GM18861 (cell line): ENCODE measurements at regions not wholly inside any gene's neighbourhood (a gene's known extent, or its start where the extent isn't known, plus 50 kb on each side); places are given as distances from the start of the nearest gene placed in this dataset.
"Not testable (repeated sequence)": the region's sequence is repeated elsewhere in the genome, so short reads cannot be mapped to it uniquely, and the experiment has no call there.

Experiments used
- ATAC-seq: cut with Tn5 transposase; IDR thresholded peaks from one replicate; pipeline ENCODE4 v1.9.1; 2021; ENCODE audit not compliant: unreplicated experiment

DNA sequence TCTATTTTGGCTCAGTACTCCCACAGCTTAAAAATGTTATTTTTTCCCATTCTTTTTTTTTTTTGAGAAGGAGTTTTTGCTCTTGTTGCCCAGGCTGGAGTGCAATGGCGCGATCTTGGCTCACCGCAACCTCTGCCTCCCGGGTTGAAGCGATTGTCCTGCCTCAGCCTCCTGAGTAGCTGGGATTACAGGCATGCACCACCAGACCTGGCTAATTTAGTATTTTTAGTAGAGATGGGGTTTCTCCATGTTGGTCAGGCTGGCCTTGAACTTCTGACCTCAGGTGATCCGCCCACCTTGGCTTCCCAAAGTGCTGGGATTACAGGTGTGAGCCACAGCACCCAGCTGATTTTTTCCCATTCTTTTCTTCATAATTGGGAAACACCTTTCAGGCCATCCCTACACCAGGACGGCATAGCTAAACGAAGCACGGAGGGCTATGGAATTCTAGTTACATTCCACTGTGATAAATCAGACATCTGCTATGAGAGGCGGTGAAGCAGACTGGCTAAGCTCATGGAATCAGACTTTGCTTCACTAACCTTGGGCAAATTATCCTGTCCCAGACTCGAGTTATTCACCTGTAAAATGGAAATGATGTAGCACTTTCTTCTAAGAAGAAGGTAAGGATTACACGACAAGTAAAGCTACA lies 68.7 kb upstream of the ZFAND5 start:
- not testable (repeated sequence) for ATAC-seq

DNA sequence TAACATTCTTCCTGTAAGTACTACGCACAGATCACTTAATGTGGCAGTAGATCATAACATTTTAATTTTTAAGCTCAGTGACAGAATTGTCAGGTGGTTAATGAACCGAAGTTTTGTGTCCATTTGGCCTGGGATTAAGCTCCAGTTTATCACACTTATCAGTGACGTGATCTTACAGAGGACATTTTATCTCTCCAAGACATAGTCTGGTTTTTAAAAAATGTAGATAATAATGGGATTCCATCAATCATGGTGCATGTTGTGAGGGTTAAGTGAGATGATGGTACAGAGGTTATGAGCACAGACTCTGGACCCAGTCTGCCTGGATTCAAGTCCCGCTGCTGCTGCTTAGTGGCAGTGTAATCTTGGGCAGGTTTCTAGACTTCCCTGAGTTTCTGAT lies 66.0 kb upstream of the ZFAND5 start:
- ATAC-seq: no peak

- no peak for ATAC-seq
These were observed 63.3 kb upstream of the ZFAND5 start for GRCh38 chr9:72428329-72428728.

DNA sequence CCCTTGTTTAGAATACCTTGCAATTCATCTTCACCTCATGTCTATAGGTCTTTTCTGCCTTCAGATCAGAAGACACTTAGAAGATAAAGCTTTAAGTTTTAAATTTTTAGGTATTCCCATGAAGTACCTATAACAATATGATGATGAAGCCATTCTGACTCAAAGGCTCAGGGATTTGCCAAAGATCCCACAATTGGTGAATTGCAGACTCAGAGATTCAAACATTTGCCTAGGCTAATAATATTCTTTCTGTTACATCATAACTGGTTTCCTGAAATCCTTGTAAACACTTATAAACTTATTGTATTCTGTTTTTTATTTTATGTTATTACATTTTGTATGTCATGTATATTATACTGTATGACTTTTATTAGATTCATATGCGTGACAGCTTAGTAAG lies 62.8 kb upstream of the ZFAND5 start:
- no peak for ATAC-seq

DNA sequence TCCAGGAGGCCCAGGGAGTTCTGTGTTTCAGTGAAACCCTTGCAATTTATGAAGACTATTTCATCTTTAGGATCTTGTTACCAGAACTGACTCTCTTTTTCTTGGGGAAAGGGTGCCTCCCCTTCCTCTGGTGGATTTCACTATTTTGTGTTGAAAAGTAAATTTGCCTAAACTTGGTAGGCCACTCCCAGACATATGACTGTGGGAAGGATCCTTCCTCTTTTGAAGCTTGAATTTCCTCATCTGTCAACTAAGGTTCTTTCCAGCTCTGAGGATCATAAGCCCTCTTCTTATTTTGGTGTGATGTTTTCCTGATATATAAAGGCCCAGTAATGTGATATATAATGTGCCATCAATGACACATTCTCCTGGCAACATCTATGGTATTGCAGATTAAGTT lies 59.1 kb upstream of the ZFAND5 start:
- no peak for ATAC-seq

- no peak for ATAC-seq
These were observed 57.2 kb upstream of the ZFAND5 start for GRCh38 chr9:72422214-72422613.

DNA sequence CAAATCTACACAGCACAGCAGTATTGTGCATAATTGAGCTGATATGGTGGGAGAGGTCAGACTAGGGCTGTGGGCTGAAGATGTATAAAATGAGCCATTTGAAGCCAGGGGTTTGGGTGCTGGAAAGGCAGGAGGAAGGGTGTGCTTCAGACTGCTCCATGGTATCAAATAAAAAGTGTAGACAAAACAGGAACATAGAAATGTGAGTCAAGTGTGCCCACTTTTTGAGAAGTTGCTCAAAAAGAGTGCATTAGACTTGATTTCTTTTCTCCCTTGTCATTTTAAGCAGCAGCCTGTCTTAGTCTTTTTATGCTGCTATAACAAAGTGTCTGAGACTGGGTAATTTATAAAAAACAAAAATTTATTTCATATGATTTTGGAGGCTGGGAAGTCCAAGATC lies 55.8 kb upstream of the ZFAND5 start:
- no peak for ATAC-seq

DNA sequence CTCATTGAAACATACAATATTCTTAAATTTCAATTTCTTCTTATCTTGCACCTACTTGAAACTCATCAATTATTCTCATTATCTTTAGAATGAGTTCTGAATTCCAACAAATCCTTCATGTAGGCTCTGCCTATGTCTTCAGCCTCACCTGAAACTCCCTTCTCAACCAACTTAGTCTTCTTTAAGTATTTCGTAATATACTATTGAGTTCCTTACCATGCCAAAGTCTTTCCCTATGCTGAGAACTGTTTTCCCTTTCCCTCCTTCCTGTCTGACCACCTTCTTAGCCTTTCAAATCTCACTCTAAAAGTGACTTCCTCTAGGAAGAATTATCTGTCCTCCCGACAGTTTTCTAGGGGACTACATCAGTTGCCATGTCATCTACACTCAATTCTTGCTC lies 50.9 kb upstream of the ZFAND5 start:
- ATAC-seq: no peak

DNA sequence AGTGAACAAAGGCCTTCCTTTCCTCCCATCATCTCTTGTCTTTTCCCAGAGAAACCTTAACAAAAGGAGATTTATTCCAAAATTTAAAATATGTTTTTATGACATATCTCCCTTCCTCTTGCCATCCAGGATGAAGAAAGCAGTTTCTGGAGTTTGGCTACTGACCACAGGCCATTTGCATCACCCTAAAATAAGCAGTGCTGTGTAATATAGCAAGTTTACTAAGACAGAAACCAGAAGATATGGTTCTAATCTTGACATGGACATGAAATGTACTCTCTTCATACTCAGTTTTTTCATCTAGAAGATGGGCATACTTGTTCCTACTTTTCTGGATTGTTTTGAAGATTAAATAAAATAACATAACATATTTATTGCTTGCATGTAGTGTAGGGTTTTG lies 50.2 kb upstream of the ZFAND5 start:
- ATAC-seq: no peak
